GM10266 (cell line): ENCODE measurements at regions not wholly inside any gene's neighbourhood (a gene's known extent, or its start where the extent isn't known, plus 50 kb on each side); places are given as distances from the start of the nearest gene placed in this dataset.

Source experiments
- DNase-seq: peaks from one replicate; pipeline ENCODE4 v3.0.0; 2012; ENCODE audit errors: extremely low spot score
- CTCF ChIP-seq: IDR thresholded peaks from 2 replicates; pipeline ENCODE4 v1.5.1; 2012; ENCODE audit warnings: mild to moderate bottlenecking, low read depth; ENCODE audit not compliant: control insufficient read depth, insufficient read depth; ENCODE audit errors: missing control alignments

DNA sequence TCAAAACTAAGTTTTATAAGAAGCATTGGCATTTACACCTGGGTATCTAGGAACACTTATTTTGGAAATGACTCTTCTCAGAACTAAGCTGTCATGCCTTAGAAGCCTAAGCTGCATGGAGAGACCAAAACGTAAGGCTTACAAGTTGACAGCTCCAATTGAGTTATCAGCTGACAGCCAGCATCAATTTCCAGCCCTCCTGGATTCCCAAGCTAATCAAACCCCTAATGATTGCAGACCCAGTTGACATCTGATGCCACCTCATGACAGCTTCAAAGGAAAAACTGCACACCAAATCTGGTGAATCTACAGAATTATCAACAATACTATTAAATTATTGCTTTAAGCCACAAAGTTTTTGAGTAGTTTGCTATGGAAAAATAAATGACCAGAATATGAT, 187.6 kb upstream of the PRMT6 start:
- no peak for TF ChIP-seq CTCF
- no peak for DNase-seq

- TF ChIP-seq CTCF, result no peak
- no peak for DNase-seq
Measured at GRCh38 chr1:106875622-106876021, 180.9 kb upstream of the PRMT6 start.

GRCh38 chr1:106876384-106876783, 180.1 kb upstream of the PRMT6 start:
- TF ChIP-seq CTCF, result no peak
- DNase-seq, result no peak

GRCh38 chr1:106879538-106879937, 176.9 kb upstream of the PRMT6 start:
- TF ChIP-seq CTCF, result no peak
- DNase-seq, result no peak

DNA sequence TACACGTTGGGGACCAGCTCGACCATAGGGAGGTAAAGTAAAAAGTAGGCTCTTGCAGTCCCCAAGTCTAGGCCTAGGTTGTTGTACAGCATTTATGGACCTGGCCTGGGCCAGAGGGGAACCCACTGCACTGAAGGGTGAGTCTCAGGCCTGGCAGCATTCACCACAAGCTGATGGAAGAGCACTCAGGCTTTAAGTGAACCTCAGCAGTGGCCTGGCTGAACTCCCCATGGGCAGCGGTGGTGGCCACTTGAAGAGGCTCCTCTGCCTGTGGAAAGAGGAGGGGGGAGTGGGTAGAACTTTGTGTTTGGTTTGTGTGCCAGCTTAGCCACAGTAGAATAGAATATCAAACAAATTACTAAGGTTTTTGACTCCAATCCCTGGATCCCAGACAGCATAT, 176.2 kb upstream of the PRMT6 start:
- no peak for TF ChIP-seq CTCF
- no peak for DNase-seq

GRCh38 chr1:106883208-106883607, 173.3 kb upstream of the PRMT6 start:
- no peak for DNase-seq

GRCh38 chr1:106889059-106889458, 167.4 kb upstream of the PRMT6 start:
- no peak for TF ChIP-seq CTCF
- DNase-seq, result no peak

More at GRCh38 chr1:106883208-106883607, 173.3 kb upstream of the PRMT6 start:
- TF ChIP-seq CTCF, result no peak
